HCT116 (cell line): ENCODE measurements at regions not wholly inside any gene's neighbourhood (a gene's known extent, or its start where the extent isn't known, plus 50 kb on each side); places are given as distances from the start of the nearest gene placed in this dataset.

Experiments used
- ATAC-seq: fragments of 200-7000 bp; cut with Tn5 transposase; 2 replicates; pipeline ENCODE4 v1.9.1; 2020; ENCODE audit warnings: mild to moderate bottlenecking, moderate library complexity
- BruUV-seq: library from RNA; stranded (reverse); fragments of 400-500 nt; replicated peaks from 2 replicates; lab custom pipeline; 2021; lab: Mats Ljungman, UMichigan
- CTCF ChIA-PET: fragments of 300-600 bp; sonication (Branson Sonifier 250); formaldehyde crosslinking; loops from one replicate; lab custom pipeline; 2021; ENCODE audit warnings: antibody characterized with exemption; lab: Charles Lee
- POLR2A ChIA-PET: fragments of 300-600, 350-600 bp; sonication (Branson Sonifier 250); formaldehyde crosslinking; loops from one replicate; lab custom pipeline; 2021; ENCODE audit warnings: antibody characterized with exemption; lab: Charles Lee
- RAD21 ChIA-PET, 2 experiments: fragments of 300-600 bp; sonication (Branson Sonifier 250); formaldehyde crosslinking; loops; one replicate each; lab custom pipeline; 2023; ENCODE audit warnings: low total read pairs in 2 of 2; ENCODE audit not compliant: uncharacterized antibody in 2 of 2, unreplicated experiment in 2 of 2, low non-redundant PET in 1 of 2; lab: Charles Lee
- DNase-seq: peaks from one replicate; pipeline ENCODE4 v3.0.0-alpha.2; 2010; ENCODE audit warnings: low read depth, low spot score
- H2AFZ ChIP-seq: fragments of 200-600 bp; shearing (Covaris generic), sonication (generic); 2 replicates; pipeline ENCODE4 v1.6.1; 2017; ENCODE audit warnings: low read depth, mixed run types, mixed read lengths, antibody characterized with exemption, low read length; ENCODE audit not compliant: poor library complexity, severe bottlenecking
- H3K27ac ChIP-seq: 2 replicates; pipeline ENCODE4 v1.5.1; 2012; ENCODE audit warnings: low read depth, low read length
- H3K27me3 ChIP-seq: fragments of 200-600 bp; sonication (generic); 2 replicates; pipeline ENCODE4 v1.6.1; 2016; ENCODE audit warnings: mixed run types, low read length, mixed read lengths; ENCODE audit not compliant: insufficient read depth
- H3K36me3 ChIP-seq, 2 experiments: fragments of 200-500 bp in 1 of 2; fragments of 200-600 bp in 1 of 2; sonication (Bioruptor generic) in 1 of 2; sonication (generic) in 1 of 2; 2 replicates each; pipeline versions ENCODE4 v1.5.1 to v1.6.1; 2014 to 2016; ENCODE audit warnings: low read length in 2 of 2, inconsistent platforms in 1 of 2, mixed read lengths in 1 of 2, mixed run types in 1 of 2; ENCODE audit not compliant: insufficient read depth in 2 of 2, control insufficient read depth in 1 of 2
- H3K4me1 ChIP-seq, 2 experiments: fragments of 200-600 bp in 1 of 2; sonication (generic) in 1 of 2; 2 replicates each; pipeline versions ENCODE4 v1.5.1 to v1.6.1; 2012 to 2017; ENCODE audit warnings: low read length in 2 of 2, inconsistent platforms in 1 of 2, mild to moderate bottlenecking in 1 of 2, mixed read lengths in 1 of 2, mixed run types in 1 of 2, moderate library complexity in 1 of 2; ENCODE audit not compliant: insufficient read depth in 2 of 2, control insufficient read depth in 1 of 2
- H3K4me2 ChIP-seq: fragments of 200-600 bp; sonication (generic); 2 replicates; pipeline ENCODE4 v1.6.1; 2017; ENCODE audit warnings: mixed run types, low read length, mixed read lengths
- H3K4me3 ChIP-seq, 2 experiments: fragments of 200-600 bp in 1 of 2; sonication (generic) in 1 of 2; replicated peaks in 1 of 2; 2 replicates each; pipeline ENCODE4 v1.5.1; 2011 to 2016; ENCODE audit warnings: low read length in 2 of 2, control low read depth in 1 of 2, low read depth in 1 of 2, mild to moderate bottlenecking in 1 of 2, mixed read lengths in 1 of 2, mixed run types in 1 of 2
- H3K79me2 ChIP-seq: fragments of 200-600 bp; sonication (generic); 2 replicates; pipeline ENCODE4 v1.6.1; 2017; ENCODE audit warnings: mild to moderate bottlenecking, mixed run types, low read length, moderate library complexity, mixed read lengths; ENCODE audit not compliant: insufficient read depth
- H3K9ac ChIP-seq: fragments of 200-600 bp; sonication (generic); 2 replicates; pipeline ENCODE4 v1.6.1; 2016; ENCODE audit warnings: low read length, mixed read lengths
- H3K9me2 ChIP-seq: fragments of 200-600 bp; sonication (generic), shearing (Covaris generic); 2 replicates; pipeline ENCODE4 v1.6.1; 2017; ENCODE audit warnings: mixed run types, mild to moderate bottlenecking, moderate library complexity; ENCODE audit not compliant: insufficient read depth
- H3K9me3 ChIP-seq, 2 experiments: fragments of 200-500 bp in 1 of 2; fragments of 200-600 bp in 1 of 2; sonication (Bioruptor generic) in 1 of 2; sonication (generic) in 1 of 2; 2 replicates each; pipeline ENCODE4 v1.6.1; 2014 to 2017; ENCODE audit warnings: low read length in 2 of 2, mixed read lengths in 2 of 2, inconsistent platforms in 1 of 2, low read depth in 1 of 2, mild to moderate bottlenecking in 1 of 2, mixed run types in 1 of 2, moderate library complexity in 1 of 2; ENCODE audit not compliant: control insufficient read depth in 1 of 2, insufficient read depth in 1 of 2
- H4K20me1 ChIP-seq: fragments of 200-600 bp; sonication (generic), shearing (Covaris generic); 2 replicates; pipeline ENCODE4 v1.6.1; 2017; ENCODE audit warnings: mixed run types, mild to moderate bottlenecking, moderate library complexity; ENCODE audit not compliant: insufficient read depth
- EGR1 ChIP-seq: IDR thresholded peaks from 2 replicates; pipeline ENCODE4 v1.6.1; 2012; ENCODE audit warnings: low read depth
- ELF1 ChIP-seq: IDR thresholded peaks from 2 replicates; pipeline ENCODE4 v1.6.1; 2012; ENCODE audit warnings: low read depth, borderline replicate concordance
- EZH2 ChIP-seq: fragments of 200-600 bp; sonication (generic); IDR thresholded peaks from 2 replicates; pipeline ENCODE4 v1.6.1; 2017; ENCODE audit warnings: antibody characterized with exemption, mixed run types
- FOSL1 ChIP-seq: IDR thresholded peaks from 2 replicates; pipeline ENCODE4 v1.6.1; 2012; ENCODE audit warnings: low read depth
- YY1 ChIP-seq: IDR thresholded peaks from 2 replicates; pipeline ENCODE4 v1.6.1; 2011; ENCODE audit warnings: low read length, low read depth, moderate library complexity, mild to moderate bottlenecking; ENCODE audit not compliant: insufficient replicate concordance; ENCODE audit errors: extremely low read depth
- intact Hi-C: fragments of 100-400 bp; cut with micrococcal nuclease; formaldehyde crosslinking; loops from 2 replicates; pipeline ENCODE4 v1.10.0; 2022
- TF ChIP-seq, protein P1 (sequence below): IDR thresholded peaks from 2 replicates; pipeline ENCODE4 v1.6.1; 2012

DNA sequence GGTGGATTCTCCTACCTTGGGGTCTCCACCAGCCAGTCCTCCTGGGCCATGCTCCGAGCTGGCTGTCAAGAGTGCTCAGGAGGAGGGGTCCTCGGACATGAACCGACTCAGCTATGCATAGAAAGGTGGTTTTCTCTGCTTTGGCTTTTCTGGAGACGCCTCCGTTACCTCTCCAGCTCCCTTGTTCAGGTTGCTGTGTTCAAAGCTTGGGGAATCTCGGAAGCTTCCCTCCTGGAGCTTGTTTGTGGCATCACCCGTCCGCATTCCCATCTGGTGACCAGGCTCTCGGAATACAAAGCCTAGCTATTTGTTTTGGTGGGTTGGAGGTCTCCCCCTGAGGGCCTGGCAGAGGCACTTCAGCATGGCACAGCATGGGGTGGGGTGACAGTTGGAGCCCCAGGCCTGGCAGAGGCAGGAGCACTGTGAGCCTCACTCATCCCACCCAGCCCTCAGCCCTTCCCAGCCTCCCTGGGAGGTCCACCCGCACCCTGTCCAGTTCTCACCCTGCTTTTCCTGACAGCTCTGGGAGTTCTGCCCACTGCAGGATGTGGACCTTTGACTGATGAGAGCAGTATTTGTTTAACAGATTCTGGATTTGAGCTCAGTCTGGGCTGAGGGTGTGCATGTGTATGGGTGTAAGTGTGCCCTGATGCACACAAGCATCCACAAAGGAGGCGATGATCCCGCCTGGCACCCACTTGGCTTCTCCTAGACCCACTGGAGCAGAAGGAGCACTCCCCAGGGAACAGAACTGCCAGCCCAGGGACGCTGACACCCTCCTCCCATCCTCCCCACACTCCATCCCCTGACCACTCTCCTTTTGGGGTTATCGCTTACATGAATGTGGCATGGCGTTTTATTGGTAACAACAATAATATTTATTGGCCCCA, 107.3 kb upstream of the HS6ST1 start:
- Histone ChIP-seq H3K9me2 (no peaks in the 10 kb centered on the region), H3K27me3 (peaks cover 42% of the 10 kb centered on the region), H3K79me2 (no peaks in the 10 kb centered on the region), H3K36me3 (no peaks in the 10 kb centered on the region), H4K20me1 (no peaks in the 10 kb centered on the region)
- no peak for ATAC-seq
- RAD21 ChIA-PET: no interaction called here
- TF ChIP-seq EZH2 (no peak), YY1 (no peak), FOSL1 (no peak)
- TF ChIP-seq, protein P1, sequence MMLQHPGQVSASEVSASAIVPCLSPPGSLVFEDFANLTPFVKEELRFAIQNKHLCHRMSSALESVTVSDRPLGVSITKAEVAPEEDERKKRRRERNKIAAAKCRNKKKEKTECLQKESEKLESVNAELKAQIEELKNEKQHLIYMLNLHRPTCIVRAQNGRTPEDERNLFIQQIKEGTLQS: no peak
- TF ChIP-seq, all 23 proteins: peak for 0
- Histone ChIP-seq H3K9ac (no peak overlapping the region), H2AFZ (no peak overlapping the region), H3K4me3 (no peak overlapping the region), H3K4me1 (peaks cover 0 to 10% of the 10 kb centered on the region in 2 experiments; a peak in 1 of 4 replicates), H3K4me2 (no peak overlapping the region), H3K27ac (no peak overlapping the region), H3K9me3 (no peaks in the 10 kb centered on the region)
- intact Hi-C loops: no loop called here
- ChIA-PET POLR2A (no interaction called here), CTCF (no interaction called here)
- DNase-seq: no peak
- no TSS peak for BruUV-seq

DNA sequence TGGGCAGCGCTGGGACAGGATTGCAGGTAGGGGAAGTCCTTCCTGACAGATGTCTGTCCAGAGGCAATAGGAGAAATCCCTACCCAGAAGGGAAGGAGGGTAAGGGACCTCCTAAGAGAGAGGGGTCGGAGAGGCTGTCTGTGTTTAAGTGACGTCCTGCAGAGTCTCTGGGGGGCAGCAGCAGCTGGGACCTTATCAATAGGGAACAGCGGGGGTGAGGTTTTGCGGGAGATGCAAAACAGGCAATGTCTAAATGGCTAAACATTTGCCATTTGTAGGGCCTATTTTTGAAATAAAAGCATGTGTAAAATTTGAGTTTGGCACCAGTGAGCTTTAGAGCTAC, 108.7 kb upstream of the HS6ST1 start:
- Histone ChIP-seq H3K27ac (no peak overlapping the region), H2AFZ (no peak overlapping the region), H3K4me3 (no peak overlapping the region), H3K9me2 (no peaks in the 10 kb centered on the region), H4K20me1 (no peaks in the 10 kb centered on the region), H3K27me3 (peaks cover 41% of the 10 kb centered on the region), H3K9me3 (no peaks in the 10 kb centered on the region), H3K4me2 (no peak overlapping the region), H3K36me3 (no peaks in the 10 kb centered on the region), H3K9ac (no peak overlapping the region), H3K4me1 (peaks cover 0 to 8% of the 10 kb centered on the region in 2 experiments; a peak in 1 of 4 replicates), H3K79me2 (no peaks in the 10 kb centered on the region)
- no TSS peak for BruUV-seq
- no peak for DNase-seq
- ChIA-PET RAD21 (no interaction called here), POLR2A (no interaction called here), CTCF (no interaction called here)
- ATAC-seq: no peak
- intact Hi-C loops: no loop called here
- no peak for TF ChIP-seq FOSL1
- TF ChIP-seq EGR1: no peak
- no peak for TF ChIP-seq YY1
- no peak for TF ChIP-seq ELF1
